ENCODE measurements at regions not wholly inside any gene's neighbourhood (a gene's known extent, or its start where the extent isn't known, plus 50 kb on each side); places are given as distances from the start of the nearest gene placed in this dataset.

DNA sequence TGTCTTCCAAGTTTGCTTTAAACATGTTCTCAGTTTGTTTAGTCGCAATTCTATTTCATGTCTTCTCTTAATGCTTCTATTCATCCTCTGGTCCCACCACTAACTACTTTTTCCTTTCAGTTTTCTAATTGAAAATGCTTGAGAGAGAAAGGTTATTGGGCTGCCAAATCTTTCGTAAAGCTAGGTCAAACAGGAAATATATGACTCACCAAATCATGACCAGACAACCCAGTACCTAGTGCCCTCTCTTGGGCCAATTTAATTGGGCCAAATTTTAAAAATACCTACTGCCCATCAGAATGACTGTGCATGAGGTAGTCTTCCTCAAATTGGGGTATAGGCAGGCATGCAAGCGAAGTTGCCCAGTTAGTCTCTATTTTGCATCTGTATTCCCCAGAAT lies 295.4 kb upstream of the PBX1 start (continued):
- TF ChIP-seq, protein P1, sequence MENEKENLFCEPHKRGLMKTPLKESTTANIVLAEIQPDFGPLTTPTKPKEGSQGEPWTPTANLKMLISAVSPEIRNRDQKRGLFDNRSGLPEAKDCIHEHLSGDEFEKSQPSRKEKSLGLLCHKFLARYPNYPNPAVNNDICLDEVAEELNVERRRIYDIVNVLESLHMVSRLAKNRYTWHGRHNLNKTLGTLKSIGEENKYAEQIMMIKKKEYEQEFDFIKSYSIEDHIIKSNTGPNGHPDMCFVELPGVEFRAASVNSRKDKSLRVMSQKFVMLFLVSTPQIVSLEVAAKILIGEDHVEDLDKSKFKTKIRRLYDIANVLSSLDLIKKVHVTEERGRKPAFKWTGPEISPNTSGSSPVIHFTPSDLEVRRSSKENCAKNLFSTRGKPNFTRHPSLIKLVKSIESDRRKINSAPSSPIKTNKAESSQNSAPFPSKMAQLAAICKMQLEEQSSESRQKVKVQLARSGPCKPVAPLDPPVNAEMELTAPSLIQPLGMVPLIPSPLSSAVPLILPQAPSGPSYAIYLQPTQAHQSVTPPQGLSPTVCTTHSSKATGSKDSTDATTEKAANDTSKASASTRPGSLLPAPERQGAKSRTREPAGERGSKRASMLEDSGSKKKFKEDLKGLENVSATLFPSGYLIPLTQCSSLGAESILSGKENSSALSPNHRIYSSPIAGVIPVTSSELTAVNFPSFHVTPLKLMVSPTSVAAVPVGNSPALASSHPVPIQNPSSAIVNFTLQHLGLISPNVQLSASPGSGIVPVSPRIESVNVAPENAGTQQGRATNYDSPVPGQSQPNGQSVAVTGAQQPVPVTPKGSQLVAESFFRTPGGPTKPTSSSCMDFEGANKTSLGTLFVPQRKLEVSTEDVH (IDR thresholded peaks at IDR 0.05; ENCODE audit: low read depth, partially characterized antibody) = no peak
- TF ChIP-seq ZNF644 (tag; IDR thresholded peaks at IDR 0.05; ENCODE audit: low read depth) (no peak), CSDE1 (IDR thresholded peaks at IDR 0.05) (no peak)
- TF ChIP-seq, protein P2, sequence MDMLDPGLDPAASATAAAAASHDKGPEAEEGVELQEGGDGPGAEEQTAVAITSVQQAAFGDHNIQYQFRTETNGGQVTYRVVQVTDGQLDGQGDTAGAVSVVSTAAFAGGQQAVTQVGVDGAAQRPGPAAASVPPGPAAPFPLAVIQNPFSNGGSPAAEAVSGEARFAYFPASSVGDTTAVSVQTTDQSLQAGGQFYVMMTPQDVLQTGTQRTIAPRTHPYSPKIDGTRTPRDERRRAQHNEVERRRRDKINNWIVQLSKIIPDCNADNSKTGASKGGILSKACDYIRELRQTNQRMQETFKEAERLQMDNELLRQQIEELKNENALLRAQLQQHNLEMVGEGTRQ (CRISPR knock-in tag; IDR thresholded peaks at IDR 0.05) = no peak

DNA sequence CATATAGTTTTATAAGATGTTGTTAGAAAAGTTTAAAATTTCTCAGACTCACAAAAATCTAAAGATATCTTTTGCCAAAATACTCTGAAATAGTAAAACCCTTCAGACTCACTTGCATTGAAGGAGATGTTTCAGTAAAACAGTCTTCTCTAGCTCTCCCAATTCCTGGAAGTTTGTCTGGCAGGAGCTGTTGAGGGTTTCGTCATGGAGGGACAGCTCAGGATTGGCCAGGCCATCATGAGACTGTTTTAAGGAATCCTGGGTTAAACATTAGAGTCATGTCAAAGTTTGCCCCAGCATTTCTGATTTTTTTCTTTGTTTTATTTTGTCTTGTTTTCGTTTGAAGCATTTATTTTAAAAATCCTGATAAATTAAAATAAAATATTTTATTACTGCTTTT lies 293.8 kb upstream of the PBX1 start:
- in situ Hi-C loops (cut with MboI) (no loop called here), intact Hi-C loops (cut with micrococcal nuclease) (no loop called here)
- no peak for ATAC-seq
- no peaks in the 10 kb centered on the region for H4K20me1 ChIP-seq (replicated peaks; ENCODE audit: control insufficient read depth, insufficient read depth, low read length)
- H3K4me2 ChIP-seq (ENCODE audit: insufficient read depth, low read length) = no peak overlapping the region
- TF ChIP-seq, protein P3, sequence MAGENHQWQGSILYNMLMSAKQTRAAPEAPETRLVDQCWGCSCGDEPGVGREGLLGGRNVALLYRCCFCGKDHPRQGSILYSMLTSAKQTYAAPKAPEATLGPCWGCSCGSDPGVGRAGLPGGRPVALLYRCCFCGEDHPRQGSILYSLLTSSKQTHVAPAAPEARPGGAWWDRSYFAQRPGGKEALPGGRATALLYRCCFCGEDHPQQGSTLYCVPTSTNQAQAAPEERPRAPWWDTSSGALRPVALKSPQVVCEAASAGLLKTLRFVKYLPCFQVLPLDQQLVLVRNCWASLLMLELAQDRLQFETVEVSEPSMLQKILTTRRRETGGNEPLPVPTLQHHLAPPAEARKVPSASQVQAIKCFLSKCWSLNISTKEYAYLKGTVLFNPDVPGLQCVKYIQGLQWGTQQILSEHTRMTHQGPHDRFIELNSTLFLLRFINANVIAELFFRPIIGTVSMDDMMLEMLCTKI (IDR thresholded peaks at IDR 0.05; ENCODE audit: partially characterized antibody) = no peak
- TF ChIP-seq LCOR (CRISPR knock-in tag; IDR thresholded peaks at IDR 0.05) = no peak
- no peak for TF ChIP-seq KDM1A (IDR thresholded peaks at IDR 0.05)
- no peak for TF ChIP-seq ZNF445 (CRISPR knock-in tag; IDR thresholded peaks at IDR 0.05; ENCODE audit: low read depth)
- TF ChIP-seq, protein P4, sequence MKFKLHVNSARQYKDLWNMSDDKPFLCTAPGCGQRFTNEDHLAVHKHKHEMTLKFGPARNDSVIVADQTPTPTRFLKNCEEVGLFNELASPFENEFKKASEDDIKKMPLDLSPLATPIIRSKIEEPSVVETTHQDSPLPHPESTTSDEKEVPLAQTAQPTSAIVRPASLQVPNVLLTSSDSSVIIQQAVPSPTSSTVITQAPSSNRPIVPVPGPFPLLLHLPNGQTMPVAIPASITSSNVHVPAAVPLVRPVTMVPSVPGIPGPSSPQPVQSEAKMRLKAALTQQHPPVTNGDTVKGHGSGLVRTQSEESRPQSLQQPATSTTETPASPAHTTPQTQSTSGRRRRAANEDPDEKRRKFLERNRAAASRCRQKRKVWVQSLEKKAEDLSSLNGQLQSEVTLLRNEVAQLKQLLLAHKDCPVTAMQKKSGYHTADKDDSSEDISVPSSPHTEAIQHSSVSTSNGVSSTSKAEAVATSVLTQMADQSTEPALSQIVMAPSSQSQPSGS (CRISPR knock-in tag; IDR thresholded peaks at IDR 0.05) = no peak
- no peak for TF ChIP-seq HDGF (IDR thresholded peaks at IDR 0.05)
- TF ChIP-seq SMARCC2 (IDR thresholded peaks at IDR 0.05; ENCODE audit: low read depth) = no peak
- ChIA-PET POLR2A (no interaction called here), CTCF (ENCODE audit: low intra/inter-chr PET ratio) (no interaction called here)
- 0% methylated on average over 2 of the region's 2 CpGs for WGBS (ENCODE audit: insufficient coverage, low coverage, missing lambda C conversion rate)
- no peaks in the 10 kb centered on the region; the same call in 1 of the 2 replicates for H3K9me3 ChIP-seq (replicated peaks; ENCODE audit: control insufficient read depth, insufficient read depth, low read depth, low read length)
- H3K4me3 ChIP-seq = no peak overlapping the region
- no peaks in the 10 kb centered on the region for H3K9me1 ChIP-seq (ENCODE audit: control insufficient read depth, insufficient read depth, low read length)
- no peak overlapping the region for H3K9ac ChIP-seq (ENCODE audit: insufficient read depth in 1 of 2, low read depth in 2 of 2, low read length in 2 of 2)
- no peak for FAIRE-seq
- no peak overlapping the region for H2AFZ ChIP-seq (ENCODE audit: low read depth, low read length)
- H3K36me3 ChIP-seq (ENCODE audit: control insufficient read depth, insufficient read depth, low read length) = no peaks in the 10 kb centered on the region
- no peaks in the 10 kb centered on the region for H3K27me3 ChIP-seq (ENCODE audit: control insufficient read depth in 2 of 2, insufficient read depth in 2 of 2, low read length in 2 of 2)
- H3K4me1 ChIP-seq (replicated peaks in 1 of 2; ENCODE audit: control insufficient read depth in 2 of 2, insufficient read depth in 2 of 2, low read length in 2 of 2) = no peaks in the 10 kb centered on the region
- no TSS peak for BruUV-seq (replicated peaks)
- no peak for DNase-seq (ENCODE audit: extremely low read depth in 1 of 4, low spot score in 3 of 4)
- no peaks in the 10 kb centered on the region for H3K79me2 ChIP-seq (ENCODE audit: control insufficient read depth, insufficient read depth, low read length)
- no peak overlapping the region for H3K27ac ChIP-seq (ENCODE audit: extremely low read depth, low read depth, low read length)

Measured in K562 (cell line).